GM12864 (cell line): ENCODE measurements at regions not wholly inside any gene's neighbourhood (a gene's known extent, or its start where the extent isn't known, plus 50 kb on each side); places are given as distances from the start of the nearest gene placed in this dataset.
"Not testable (repeated sequence)": the region's sequence is repeated elsewhere in the genome, so short reads cannot be mapped to it uniquely, and the experiment has no call there.

ENCODE experiments used
- DNase-seq: peaks from one replicate; pipeline ENCODE4 v3.0.0-alpha.2; 2011; ENCODE audit warnings: low read depth
- H3K4me3 ChIP-seq: 2 replicates; pipeline ENCODE4 v1.5.1; 2011; ENCODE audit warnings: mild to moderate bottlenecking, low read depth, low read length, control low read depth
- CTCF ChIP-seq: IDR thresholded peaks from 2 replicates; pipeline ENCODE4 v1.5.1; 2011; ENCODE audit warnings: low read depth, mild to moderate bottlenecking, moderate library complexity, low read length, control low read depth, inconsistent platforms; ENCODE audit errors: missing control alignments

DNA sequence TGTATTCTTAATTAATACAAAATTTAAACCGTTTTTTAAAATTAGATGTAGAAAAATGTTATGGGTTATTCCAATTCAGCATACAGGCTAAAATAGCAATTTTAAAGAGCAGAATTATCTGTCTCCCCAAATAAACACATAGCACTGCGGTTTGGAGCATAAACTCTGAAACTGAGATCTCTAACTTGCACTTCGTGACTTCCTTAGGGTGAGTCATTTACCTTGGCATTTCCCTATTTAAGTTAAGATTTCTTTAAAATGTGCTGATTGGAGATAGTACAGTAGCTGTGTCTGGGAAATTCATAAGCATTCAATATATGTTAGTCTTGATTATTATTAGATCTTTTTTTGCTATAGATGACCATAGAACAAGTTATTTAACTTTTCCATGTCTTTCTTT is 143.8 kb downstream of the KDM5D start:
- DNase-seq: no peak
- no peak overlapping the region for H3K4me3 ChIP-seq
- no peak for TF ChIP-seq CTCF

GRCh38 chrY:19590235-19590634 is 154.3 kb downstream of the KDM5D start:
- no peak for TF ChIP-seq CTCF
- DNase-seq: no peak
- H3K4me3 ChIP-seq: no peak overlapping the region

- H3K4me3 ChIP-seq: no peak overlapping the region
- TF ChIP-seq CTCF: no peak
- DNase-seq: no peak
Measured at GRCh38 chrY:19589664-19590063, 154.9 kb downstream of the KDM5D start.

DNA sequence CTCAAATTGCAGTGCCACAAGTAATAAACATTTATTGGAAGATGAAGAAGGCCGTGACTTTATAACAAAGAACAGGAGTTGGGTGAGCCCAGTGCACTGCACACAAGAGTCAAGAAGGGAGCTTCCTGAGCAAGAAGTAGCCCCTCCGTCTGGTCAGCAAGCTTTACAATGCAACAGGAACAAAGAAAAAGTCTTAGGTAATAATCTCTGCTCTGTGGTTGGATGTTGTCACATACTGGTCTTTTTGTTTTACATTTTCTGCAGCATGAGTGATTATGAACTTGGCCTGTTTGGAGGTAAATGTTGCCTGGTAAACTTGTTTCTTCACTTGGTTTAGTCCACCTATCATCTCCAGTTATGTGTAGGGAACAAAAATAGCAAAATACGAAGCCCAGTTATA is 157.2 kb downstream of the KDM5D start:
- no peak for DNase-seq
- no peak overlapping the region for H3K4me3 ChIP-seq
- no peak for TF ChIP-seq CTCF

- not testable (repeated sequence) for H3K4me3 ChIP-seq, DNase-seq
Measured at GRCh38 chrY:19580990-19581389, 163.5 kb downstream of the KDM5D start.

DNA sequence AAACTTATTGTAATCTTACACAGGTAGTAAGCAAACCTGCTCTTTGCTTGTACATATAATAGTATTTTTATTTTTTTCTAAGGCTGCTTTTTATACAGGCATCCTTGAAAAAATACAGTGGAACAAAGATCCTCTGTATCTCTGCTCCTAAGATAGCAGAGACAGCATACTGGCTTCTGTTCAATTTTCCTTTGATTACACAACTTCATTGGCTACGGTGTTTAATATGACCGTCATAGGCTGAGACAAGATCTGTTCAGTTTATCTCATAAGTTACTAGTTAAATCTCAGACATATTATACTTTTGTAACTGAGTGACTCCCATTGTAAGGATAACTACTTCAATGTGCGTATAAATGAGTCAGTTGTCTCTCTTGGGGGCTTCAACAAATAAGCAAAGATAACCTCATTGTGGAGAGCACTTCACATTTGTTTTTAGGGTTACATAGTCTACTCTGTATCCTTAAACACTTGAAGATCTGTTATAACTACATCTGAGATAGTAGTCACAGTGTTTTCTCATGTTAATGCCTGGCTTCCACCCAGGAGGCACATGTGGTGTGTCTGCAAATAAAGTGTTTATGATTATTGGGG is 166.1 kb downstream of the KDM5D start:
- no peak for TF ChIP-seq CTCF
- no peak overlapping the region for H3K4me3 ChIP-seq
- no peak for DNase-seq

DNA sequence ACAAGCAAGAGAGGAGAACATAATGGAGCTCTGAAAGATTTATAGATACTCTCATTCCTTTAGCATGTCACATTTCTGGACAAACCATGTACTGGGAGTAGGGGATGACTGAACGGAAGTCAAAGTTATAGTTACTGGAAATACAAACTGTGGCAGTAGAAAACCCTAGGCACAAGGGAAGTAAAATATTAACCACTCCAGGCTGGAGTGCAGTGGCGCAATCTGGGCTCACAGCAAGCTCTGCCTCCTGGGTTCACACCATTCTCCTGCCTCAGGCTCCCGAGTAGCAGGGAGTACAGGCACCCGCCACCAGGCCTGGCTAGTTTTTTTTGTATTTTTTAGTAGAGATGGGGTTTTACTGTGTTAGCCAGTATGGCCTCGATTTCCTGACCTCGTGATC is 167.3 kb downstream of the KDM5D start:
- no peak for DNase-seq
- no peak overlapping the region for H3K4me3 ChIP-seq
- no peak for TF ChIP-seq CTCF
